ENCODE measurements at regions not wholly inside any gene's neighbourhood (a gene's known extent, or its start where the extent isn't known, plus 50 kb on each side); places are given as distances from the start of the nearest gene placed in this dataset.

DNA sequence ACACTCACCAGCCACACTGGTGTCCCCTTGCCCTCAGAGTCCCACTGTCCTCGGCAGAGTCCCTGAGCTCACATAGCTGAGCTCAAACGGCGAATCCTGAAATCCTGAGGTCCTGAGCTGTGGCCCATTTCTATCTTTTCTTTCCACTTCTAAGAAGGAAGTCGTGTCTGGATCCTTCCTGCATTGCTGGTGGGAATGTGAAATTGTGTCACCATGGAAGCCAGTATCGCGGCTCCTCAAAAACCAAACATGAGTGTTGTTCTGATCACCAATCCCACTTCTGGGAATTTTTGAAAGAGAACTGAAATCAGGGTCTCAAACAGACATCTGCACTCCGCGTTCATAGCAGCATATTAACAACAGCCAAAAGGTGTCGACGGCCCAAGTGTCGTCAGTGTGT, 244.7 kb downstream of the EIPR1 start:
- H3K9me3 ChIP-seq = no peaks in the 10 kb centered on the region
- no peak for DNase-seq
- intact Hi-C loops (cut with DNase I; ENCODE audit: low total_unique reads) = no loop called here

GRCh38 chr2:3132466-3132865, 245.2 kb downstream of the EIPR1 start:
- Histone ChIP-seq H3K4me3 (no peak overlapping the region), H3K27me3 (no peaks in the 10 kb centered on the region), H3K9me3 (no peaks in the 10 kb centered on the region), H3K36me3 (no peaks in the 10 kb centered on the region), H3K27ac (no peak overlapping the region), H3K4me1 (no peaks in the 10 kb centered on the region)
- TF ChIP-seq POLR2A (IDR thresholded peaks at IDR 0.05) (no peak), CTCF (IDR thresholded peaks at IDR 0.05) (no peak)
- DNase-seq = no peak
- intact Hi-C loops (cut with DNase I; ENCODE audit: low total_unique reads) = no loop called here

More for the DNA sequence above, 244.7 kb downstream of the EIPR1 start:
- Histone ChIP-seq H3K27ac (no peak overlapping the region), H3K4me3 (no peak overlapping the region), H3K36me3 (no peaks in the 10 kb centered on the region), H3K4me1 (no peaks in the 10 kb centered on the region), H3K27me3 (no peaks in the 10 kb centered on the region)
- TF ChIP-seq POLR2A (IDR thresholded peaks at IDR 0.05) (no peak), CTCF (IDR thresholded peaks at IDR 0.05) (no peak)

- Histone ChIP-seq H3K4me3 (no peak overlapping the region), H3K27ac (no peak overlapping the region), H3K36me3 (no peaks in the 10 kb centered on the region), H3K9me3 (no peaks in the 10 kb centered on the region), H3K27me3 (no peaks in the 10 kb centered on the region), H3K4me1 (no peaks in the 10 kb centered on the region)
- no peak for TF ChIP-seq POLR2A (IDR thresholded peaks at IDR 0.05)
- TF ChIP-seq CTCF (IDR thresholded peaks at IDR 0.05) = no peak
- intact Hi-C loops (cut with DNase I; ENCODE audit: low total_unique reads) = no loop called here
- DNase-seq = no peak
Measured at GRCh38 chr2:3131636-3132326, 245.8 kb downstream of the EIPR1 start.

- Histone ChIP-seq H3K4me1 (no peaks in the 10 kb centered on the region), H3K36me3 (no peaks in the 10 kb centered on the region), H3K9me3 (no peaks in the 10 kb centered on the region), H3K27ac (no peak overlapping the region), H3K4me3 (no peak overlapping the region), H3K27me3 (no peaks in the 10 kb centered on the region)
- no peak for DNase-seq
- intact Hi-C loops (cut with DNase I; ENCODE audit: low total_unique reads) = no loop called here
- TF ChIP-seq CTCF (IDR thresholded peaks at IDR 0.05) (no peak), POLR2A (IDR thresholded peaks at IDR 0.05) (no peak)
Measured at GRCh38 chr2:3130889-3131635, 246.6 kb downstream of the EIPR1 start.

- Histone ChIP-seq H3K4me3 (no peak overlapping the region), H3K27me3 (no peaks in the 10 kb centered on the region), H3K27ac (no peak overlapping the region), H3K4me1 (no peaks in the 10 kb centered on the region), H3K9me3 (no peaks in the 10 kb centered on the region), H3K36me3 (no peaks in the 10 kb centered on the region)
- TF ChIP-seq POLR2A (IDR thresholded peaks at IDR 0.05) (no peak), CTCF (IDR thresholded peaks at IDR 0.05) (no peak)
- intact Hi-C loops (cut with DNase I; ENCODE audit: low total_unique reads) = no loop called here
- no peak for DNase-seq
Measured at GRCh38 chr2:3130444-3130843, 247.2 kb downstream of the EIPR1 start.

Data from uterus (tissue), 3 donors.